ENCODE measurements at regions not wholly inside any gene's neighbourhood (a gene's known extent, or its start where the extent isn't known, plus 50 kb on each side); places are given as distances from the start of the nearest gene placed in this dataset.

DNA sequence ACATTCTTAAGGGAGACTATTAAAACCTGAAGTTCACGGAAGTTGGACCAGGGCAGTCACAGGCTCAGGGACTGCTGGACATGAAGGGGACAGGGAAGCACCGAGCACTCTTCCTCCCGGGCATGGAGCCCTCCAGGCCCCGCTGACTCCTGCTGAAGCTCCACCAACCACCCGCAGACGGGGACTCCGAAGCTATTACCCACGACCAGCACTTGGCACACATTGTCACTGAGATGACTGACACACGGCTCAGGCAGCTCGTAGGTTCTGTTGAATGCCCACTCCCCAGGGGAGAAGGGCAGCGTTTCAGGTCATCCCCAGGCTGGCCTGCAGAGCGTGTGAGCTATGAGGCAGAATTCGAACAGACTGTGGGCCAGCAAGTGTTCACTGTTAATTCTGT, 234.8 kb downstream of the NDUFA10 start:
- TF ChIP-seq, protein P1, sequence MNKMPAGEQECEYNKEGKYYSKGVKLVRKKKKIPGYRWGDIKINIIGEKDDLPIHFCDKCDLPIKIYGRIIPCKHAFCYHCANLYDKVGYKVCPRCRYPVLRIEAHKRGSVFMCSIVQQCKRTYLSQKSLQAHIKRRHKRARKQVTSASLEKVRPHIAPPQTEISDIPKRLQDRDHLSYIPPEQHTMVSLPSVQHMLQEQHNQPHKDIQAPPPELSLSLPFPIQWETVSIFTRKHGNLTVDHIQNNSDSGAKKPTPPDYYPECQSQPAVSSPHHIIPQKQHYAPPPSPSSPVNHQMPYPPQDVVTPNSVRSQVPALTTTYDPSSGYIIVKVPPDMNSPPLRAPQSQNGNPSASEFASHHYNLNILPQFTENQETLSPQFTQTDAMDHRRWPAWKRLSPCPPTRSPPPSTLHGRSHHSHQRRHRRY (tag by site-specific recombination; IDR thresholded peaks at IDR 0.05) = no peak
- Histone ChIP-seq H3K36me3 (ENCODE audit: control insufficient read depth in 2 of 2, insufficient read depth in 1 of 2, low read length in 2 of 2) (no peaks in the 10 kb centered on the region), H3K4me1 (ENCODE audit: control insufficient read depth, insufficient read depth, low read length) (no peaks in the 10 kb centered on the region), H3K4me3 (ENCODE audit: low read depth, low read length) (no peak overlapping the region), H3K9me3 (ENCODE audit: control insufficient read depth, insufficient read depth, low read depth, low read length) (no peaks in the 10 kb centered on the region), H3K27ac (ENCODE audit: extremely low read depth, low read depth, low read length) (no peak overlapping the region)
- ChIA-PET CTCF (no interaction called here), POLR2A (no interaction called here)

DNA sequence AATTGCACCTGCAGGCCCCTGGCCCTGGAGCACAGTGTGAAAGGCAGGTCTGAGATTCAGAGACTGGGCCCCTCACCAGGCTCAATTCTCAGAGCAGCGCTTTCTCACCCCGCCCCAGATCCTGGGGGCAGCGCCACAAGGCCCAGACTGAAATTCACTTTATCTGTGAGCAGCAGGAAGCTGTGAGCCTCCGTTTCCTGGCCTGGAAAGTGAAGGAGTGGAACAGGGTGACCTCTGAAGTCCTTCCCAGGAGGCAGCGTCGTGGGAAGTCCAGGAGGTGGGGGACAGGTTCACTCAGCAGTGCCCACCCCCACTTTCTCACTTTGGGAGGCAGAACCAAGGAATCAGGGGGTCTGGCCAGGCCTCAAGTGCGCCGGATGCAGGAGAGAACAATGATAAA, 235.4 kb downstream of the NDUFA10 start:
- Histone ChIP-seq H3K27ac (ENCODE audit: extremely low read depth, low read depth, low read length) (no peak overlapping the region), H3K36me3 (ENCODE audit: control insufficient read depth in 2 of 2, insufficient read depth in 1 of 2, low read length in 2 of 2) (no peaks in the 10 kb centered on the region), H3K4me1 (ENCODE audit: control insufficient read depth, insufficient read depth, low read length) (no peaks in the 10 kb centered on the region), H3K9me3 (ENCODE audit: control insufficient read depth, insufficient read depth, low read depth, low read length) (no peaks in the 10 kb centered on the region), H3K4me3 (ENCODE audit: low read depth, low read length) (no peak overlapping the region)
- no peak for TF ChIP-seq BCL11B (tag by site-specific recombination; IDR thresholded peaks at IDR 0.05; ENCODE audit: low read depth)
- TF ChIP-seq ZNF596 (tag by site-specific recombination; IDR thresholded peaks at IDR 0.05) = no peak
- TF ChIP-seq, protein P2, sequence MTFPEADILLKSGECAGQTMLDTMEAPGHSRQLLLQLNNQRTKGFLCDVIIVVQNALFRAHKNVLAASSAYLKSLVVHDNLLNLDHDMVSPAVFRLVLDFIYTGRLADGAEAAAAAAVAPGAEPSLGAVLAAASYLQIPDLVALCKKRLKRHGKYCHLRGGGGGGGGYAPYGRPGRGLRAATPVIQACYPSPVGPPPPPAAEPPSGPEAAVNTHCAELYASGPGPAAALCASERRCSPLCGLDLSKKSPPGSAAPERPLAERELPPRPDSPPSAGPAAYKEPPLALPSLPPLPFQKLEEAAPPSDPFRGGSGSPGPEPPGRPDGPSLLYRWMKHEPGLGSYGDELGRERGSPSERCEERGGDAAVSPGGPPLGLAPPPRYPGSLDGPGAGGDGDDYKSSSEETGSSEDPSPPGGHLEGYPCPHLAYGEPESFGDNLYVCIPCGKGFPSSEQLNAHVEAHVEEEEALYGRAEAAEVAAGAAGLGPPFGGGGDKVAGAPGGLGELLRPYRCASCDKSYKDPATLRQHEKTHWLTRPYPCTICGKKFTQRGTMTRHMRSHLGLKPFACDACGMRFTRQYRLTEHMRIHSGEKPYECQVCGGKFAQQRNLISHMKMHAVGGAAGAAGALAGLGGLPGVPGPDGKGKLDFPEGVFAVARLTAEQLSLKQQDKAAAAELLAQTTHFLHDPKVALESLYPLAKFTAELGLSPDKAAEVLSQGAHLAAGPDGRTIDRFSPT (tag by site-specific recombination; IDR thresholded peaks at IDR 0.05) = no peak
- TF ChIP-seq, protein P3, sequence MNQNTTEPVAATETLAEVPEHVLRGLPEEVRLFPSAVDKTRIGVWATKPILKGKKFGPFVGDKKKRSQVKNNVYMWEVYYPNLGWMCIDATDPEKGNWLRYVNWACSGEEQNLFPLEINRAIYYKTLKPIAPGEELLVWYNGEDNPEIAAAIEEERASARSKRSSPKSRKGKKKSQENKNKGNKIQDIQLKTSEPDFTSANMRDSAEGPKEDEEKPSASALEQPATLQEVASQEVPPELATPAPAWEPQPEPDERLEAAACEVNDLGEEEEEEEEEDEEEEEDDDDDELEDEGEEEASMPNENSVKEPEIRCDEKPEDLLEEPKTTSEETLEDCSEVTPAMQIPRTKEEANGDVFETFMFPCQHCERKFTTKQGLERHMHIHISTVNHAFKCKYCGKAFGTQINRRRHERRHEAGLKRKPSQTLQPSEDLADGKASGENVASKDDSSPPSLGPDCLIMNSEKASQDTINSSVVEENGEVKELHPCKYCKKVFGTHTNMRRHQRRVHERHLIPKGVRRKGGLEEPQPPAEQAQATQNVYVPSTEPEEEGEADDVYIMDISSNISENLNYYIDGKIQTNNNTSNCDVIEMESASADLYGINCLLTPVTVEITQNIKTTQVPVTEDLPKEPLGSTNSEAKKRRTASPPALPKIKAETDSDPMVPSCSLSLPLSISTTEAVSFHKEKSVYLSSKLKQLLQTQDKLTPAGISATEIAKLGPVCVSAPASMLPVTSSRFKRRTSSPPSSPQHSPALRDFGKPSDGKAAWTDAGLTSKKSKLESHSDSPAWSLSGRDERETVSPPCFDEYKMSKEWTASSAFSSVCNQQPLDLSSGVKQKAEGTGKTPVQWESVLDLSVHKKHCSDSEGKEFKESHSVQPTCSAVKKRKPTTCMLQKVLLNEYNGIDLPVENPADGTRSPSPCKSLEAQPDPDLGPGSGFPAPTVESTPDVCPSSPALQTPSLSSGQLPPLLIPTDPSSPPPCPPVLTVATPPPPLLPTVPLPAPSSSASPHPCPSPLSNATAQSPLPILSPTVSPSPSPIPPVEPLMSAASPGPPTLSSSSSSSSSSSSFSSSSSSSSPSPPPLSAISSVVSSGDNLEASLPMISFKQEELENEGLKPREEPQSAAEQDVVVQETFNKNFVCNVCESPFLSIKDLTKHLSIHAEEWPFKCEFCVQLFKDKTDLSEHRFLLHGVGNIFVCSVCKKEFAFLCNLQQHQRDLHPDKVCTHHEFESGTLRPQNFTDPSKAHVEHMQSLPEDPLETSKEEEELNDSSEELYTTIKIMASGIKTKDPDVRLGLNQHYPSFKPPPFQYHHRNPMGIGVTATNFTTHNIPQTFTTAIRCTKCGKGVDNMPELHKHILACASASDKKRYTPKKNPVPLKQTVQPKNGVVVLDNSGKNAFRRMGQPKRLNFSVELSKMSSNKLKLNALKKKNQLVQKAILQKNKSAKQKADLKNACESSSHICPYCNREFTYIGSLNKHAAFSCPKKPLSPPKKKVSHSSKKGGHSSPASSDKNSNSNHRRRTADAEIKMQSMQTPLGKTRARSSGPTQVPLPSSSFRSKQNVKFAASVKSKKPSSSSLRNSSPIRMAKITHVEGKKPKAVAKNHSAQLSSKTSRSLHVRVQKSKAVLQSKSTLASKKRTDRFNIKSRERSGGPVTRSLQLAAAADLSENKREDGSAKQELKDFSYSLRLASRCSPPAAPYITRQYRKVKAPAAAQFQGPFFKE (tag by site-specific recombination; IDR thresholded peaks at IDR 0.05; ENCODE audit: borderline replicate concordance) = no peak
- TF ChIP-seq ZBTB1 (tag by site-specific recombination; IDR thresholded peaks at IDR 0.05) = no peak
- no peak for TF ChIP-seq ZNF132 (tag by site-specific recombination; IDR thresholded peaks at IDR 0.05; ENCODE audit: borderline replicate concordance)
- TF ChIP-seq ZNF670 (tag by site-specific recombination; IDR thresholded peaks at IDR 0.05; ENCODE audit: low read depth) = no peak
- no peak for TF ChIP-seq ZNF473 (tag by site-specific recombination; IDR thresholded peaks at IDR 0.05)
- no peak for TF ChIP-seq GLI4 (tag by site-specific recombination; IDR thresholded peaks at IDR 0.05)
- no peak for TF ChIP-seq ZNF121 (tag by site-specific recombination; IDR thresholded peaks at IDR 0.05)
- TF ChIP-seq, protein P4, sequence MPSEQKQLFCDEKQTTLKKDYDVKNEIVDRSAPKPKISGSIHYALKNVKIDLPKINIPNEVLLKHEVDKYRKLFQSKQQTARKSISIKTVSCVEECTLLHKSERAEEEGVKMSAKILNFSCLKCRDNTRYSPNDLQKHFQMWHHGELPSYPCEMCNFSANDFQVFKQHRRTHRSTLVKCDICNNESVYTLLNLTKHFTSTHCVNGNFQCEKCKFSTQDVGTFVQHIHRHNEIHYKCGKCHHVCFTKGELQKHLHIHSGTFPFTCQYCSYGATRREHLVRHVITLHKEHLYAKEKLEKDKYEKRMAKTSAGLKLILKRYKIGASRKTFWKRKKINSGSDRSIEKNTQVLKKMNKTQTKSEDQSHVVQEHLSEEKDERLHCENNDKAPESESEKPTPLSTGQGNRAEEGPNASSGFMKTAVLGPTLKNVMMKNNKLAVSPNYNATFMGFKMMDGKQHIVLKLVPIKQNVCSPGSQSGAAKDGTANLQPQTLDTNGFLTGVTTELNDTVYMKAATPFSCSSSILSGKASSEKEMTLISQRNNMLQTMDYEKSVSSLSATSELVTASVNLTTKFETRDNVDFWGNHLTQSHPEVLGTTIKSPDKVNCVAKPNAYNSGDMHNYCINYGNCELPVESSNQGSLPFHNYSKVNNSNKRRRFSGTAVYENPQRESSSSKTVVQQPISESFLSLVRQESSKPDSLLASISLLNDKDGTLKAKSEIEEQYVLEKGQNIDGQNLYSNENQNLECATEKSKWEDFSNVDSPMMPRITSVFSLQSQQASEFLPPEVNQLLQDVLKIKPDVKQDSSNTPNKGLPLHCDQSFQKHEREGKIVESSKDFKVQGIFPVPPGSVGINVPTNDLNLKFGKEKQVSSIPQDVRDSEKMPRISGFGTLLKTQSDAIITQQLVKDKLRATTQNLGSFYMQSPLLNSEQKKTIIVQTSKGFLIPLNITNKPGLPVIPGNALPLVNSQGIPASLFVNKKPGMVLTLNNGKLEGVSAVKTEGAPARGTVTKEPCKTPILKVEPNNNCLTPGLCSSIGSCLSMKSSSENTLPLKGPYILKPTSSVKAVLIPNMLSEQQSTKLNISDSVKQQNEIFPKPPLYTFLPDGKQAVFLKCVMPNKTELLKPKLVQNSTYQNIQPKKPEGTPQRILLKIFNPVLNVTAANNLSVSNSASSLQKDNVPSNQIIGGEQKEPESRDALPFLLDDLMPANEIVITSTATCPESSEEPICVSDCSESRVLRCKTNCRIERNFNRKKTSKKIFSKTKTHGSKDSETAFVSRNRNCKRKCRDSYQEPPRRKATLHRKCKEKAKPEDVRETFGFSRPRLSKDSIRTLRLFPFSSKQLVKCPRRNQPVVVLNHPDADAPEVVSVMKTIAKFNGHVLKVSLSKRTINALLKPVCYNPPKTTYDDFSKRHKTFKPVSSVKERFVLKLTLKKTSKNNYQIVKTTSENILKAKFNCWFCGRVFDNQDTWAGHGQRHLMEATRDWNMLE (tag by site-specific recombination; conservative IDR thresholded peaks at IDR 0.05; ENCODE audit: low read depth) = no peak
- TF ChIP-seq HOXC10 (CRISPR knock-in tag; IDR thresholded peaks at IDR 0.05) = no peak
- no peak for TF ChIP-seq ZNF626 (tag by site-specific recombination; IDR thresholded peaks at IDR 0.05)
- no peak for TF ChIP-seq FEZF1 (tag by site-specific recombination; IDR thresholded peaks at IDR 0.05)
- CTCF ChIA-PET = no interaction called here
- POLR2A ChIA-PET = no interaction called here

Measured in HEK293 (cell line).